Tibial nerve (tissue), 4 donors: ENCODE measurements at regions not wholly inside any gene's neighbourhood (a gene's known extent, or its start where the extent isn't known, plus 50 kb on each side); places are given as distances from the start of the nearest gene placed in this dataset.

Experiments used
- DNase-seq, 2 donors: peaks; one replicate each; pipeline ENCODE4 v3.0.0-alpha.2; 2019; ENCODE audit warnings: low spot score in 2 of 2
- H3K27ac ChIP-seq, 4 donors: fragments of 200-600 bp; sonication (generic) in 3 of 4; one replicate each; pipeline ENCODE4 v1.5.1; 2017 to 2019; ENCODE audit warnings: mild to moderate bottlenecking in 1 of 4
- H3K27me3 ChIP-seq, 2 donors: fragments of 200-600 bp; sonication (generic) in 1 of 2; one replicate each; pipeline versions ENCODE4 v1.5.1 to v1.6.0; 2017 to 2019
- H3K36me3 ChIP-seq, 3 donors: fragments of 200-600 bp; sonication (generic); one replicate each; pipeline ENCODE4 v1.5.1; 2018 to 2019
- H3K4me1 ChIP-seq, 4 donors: fragments of 200-600 bp; sonication (generic) in 3 of 4; one replicate each; pipeline ENCODE4 v1.5.1; 2017 to 2019
- H3K4me3 ChIP-seq, 4 donors: fragments of 200-600 bp; sonication (generic) in 3 of 4; one replicate each; pipeline ENCODE4 v1.5.1; 2017 to 2019; ENCODE audit warnings: mild to moderate bottlenecking in 1 of 4, moderate library complexity in 1 of 4
- H3K9me3 ChIP-seq, 4 donors: fragments of 200-600 bp; sonication (generic) in 3 of 4; one replicate each; pipeline ENCODE4 v1.5.1; 2017 to 2019
- EP300 ChIP-seq, 2 donors: sonication (generic); formaldehyde crosslinking; IDR thresholded peaks; one replicate each; pipeline ENCODE4 v1.6.1; 2017; ENCODE audit warnings: antibody characterized with exemption in 2 of 2, mild to moderate bottlenecking in 1 of 2
- POLR2A ChIP-seq, 2 donors: fragments of 450-650 bp; IDR thresholded peaks; one replicate each; pipeline ENCODE4 v1.6.1; 2017; ENCODE audit warnings: antibody characterized with exemption in 2 of 2, mild to moderate bottlenecking in 2 of 2, moderate library complexity in 2 of 2
- WGBS, 2 donors: methylation state at CpG; one replicate each; pipeline ENCODE4 v1.1.5; 2018; 5-methylcytosine and 5-hydroxymethylcytosine counted together
- TF ChIP-seq, protein P1 (sequence below), 5 experiments: fragments of 200-600 bp in 3 of 5; fragments of 450-650 bp in 2 of 5; sonication (generic) in 3 of 5; IDR thresholded peaks; one replicate each; pipeline ENCODE4 v1.5.1; 2016 to 2019; ENCODE audit warnings: antibody characterized with exemption in 5 of 5, mild to moderate bottlenecking in 3 of 5, moderate library complexity in 2 of 5

- Histone ChIP-seq H3K27me3 (no peaks in the 10 kb centered on the region), H3K4me1 (no peaks in the 10 kb centered on the region), H3K9me3 (no peaks in the 10 kb centered on the region), H3K27ac (no peak overlapping the region), H3K4me3 (no peak overlapping the region), H3K36me3 (no peaks in the 10 kb centered on the region)
- TF ChIP-seq POLR2A (IDR thresholded peaks at IDR 0.05) (no peak), EP300 (IDR thresholded peaks at IDR 0.05) (no peak)
- TF ChIP-seq, protein P1, sequence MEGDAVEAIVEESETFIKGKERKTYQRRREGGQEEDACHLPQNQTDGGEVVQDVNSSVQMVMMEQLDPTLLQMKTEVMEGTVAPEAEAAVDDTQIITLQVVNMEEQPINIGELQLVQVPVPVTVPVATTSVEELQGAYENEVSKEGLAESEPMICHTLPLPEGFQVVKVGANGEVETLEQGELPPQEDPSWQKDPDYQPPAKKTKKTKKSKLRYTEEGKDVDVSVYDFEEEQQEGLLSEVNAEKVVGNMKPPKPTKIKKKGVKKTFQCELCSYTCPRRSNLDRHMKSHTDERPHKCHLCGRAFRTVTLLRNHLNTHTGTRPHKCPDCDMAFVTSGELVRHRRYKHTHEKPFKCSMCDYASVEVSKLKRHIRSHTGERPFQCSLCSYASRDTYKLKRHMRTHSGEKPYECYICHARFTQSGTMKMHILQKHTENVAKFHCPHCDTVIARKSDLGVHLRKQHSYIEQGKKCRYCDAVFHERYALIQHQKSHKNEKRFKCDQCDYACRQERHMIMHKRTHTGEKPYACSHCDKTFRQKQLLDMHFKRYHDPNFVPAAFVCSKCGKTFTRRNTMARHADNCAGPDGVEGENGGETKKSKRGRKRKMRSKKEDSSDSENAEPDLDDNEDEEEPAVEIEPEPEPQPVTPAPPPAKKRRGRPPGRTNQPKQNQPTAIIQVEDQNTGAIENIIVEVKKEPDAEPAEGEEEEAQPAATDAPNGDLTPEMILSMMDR (IDR thresholded peaks at IDR 0.05) = no peak
- no peak for DNase-seq
- WGBS, 2 donors = 70 to 80% methylated on average over 3 of the region's 3 CpGs
Measured at GRCh38 chr9:85151162-85151561, 481.6 kb downstream of the NTRK2 start.

GRCh38 chr9:85147046-85147640 is 477.6 kb downstream of the NTRK2 start:
- H3K27ac ChIP-seq = no peak overlapping the region
- WGBS, 2 donors = 77 to 81% methylated on average over 4 of the region's 4 CpGs
- TF ChIP-seq, protein P1 (IDR thresholded peaks at IDR 0.05) = no peak
- TF ChIP-seq EP300 (IDR thresholded peaks at IDR 0.05) (no peak), POLR2A (IDR thresholded peaks at IDR 0.05) (no peak)
- peaks cover 0 to 10% (median 3%) of the 10 kb centered on the region in 4 donors for H3K4me1 ChIP-seq
- no peak for DNase-seq
- no peaks in the 10 kb centered on the region for H3K36me3 ChIP-seq
- no peak overlapping the region for H3K4me3 ChIP-seq
- no peaks in the 10 kb centered on the region for H3K27me3 ChIP-seq
- no peaks in the 10 kb centered on the region for H3K9me3 ChIP-seq

DNA sequence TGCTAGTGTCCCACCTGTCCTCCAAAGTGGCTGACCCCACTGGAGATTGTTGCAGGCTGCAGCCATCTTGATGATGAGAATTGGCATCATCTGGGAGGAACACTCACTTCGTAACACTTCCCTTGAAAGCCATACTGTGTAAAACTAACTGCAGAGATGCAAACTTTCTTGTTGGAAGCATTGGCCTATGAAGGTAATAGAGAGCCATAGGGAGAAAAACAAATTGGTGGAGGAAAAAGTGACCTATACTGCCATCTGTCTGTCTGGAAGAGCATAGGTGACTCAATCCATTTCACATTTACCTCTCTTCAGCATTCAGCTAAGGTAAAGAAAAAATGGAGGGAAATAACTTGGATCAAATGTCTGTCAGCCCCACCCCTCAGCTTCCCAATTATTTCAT is 473.4 kb downstream of the NTRK2 start:
- Histone ChIP-seq H3K27ac (peak overlapping the region in 3 of 4 donors; percentile 20 to 60 (median 38)), H3K4me1 (peaks cover 0 to 11% (median 3%) of the 10 kb centered on the region in 4 donors), H3K4me3 (no peak overlapping the region), H3K36me3 (no peaks in the 10 kb centered on the region), H3K9me3 (no peaks in the 10 kb centered on the region), H3K27me3 (no peaks in the 10 kb centered on the region)
- WGBS, 2 donors = 43 to 64% methylated on average over 1 of the region's 1 CpG
- TF ChIP-seq EP300 (IDR thresholded peaks at IDR 0.05) (no peak), POLR2A (IDR thresholded peaks at IDR 0.05) (no peak)
- TF ChIP-seq, protein P1 (IDR thresholded peaks at IDR 0.05) = peak; percentile 43 to 72 (median 56)
- no peak for DNase-seq

GRCh38 chr9:85142496-85142911 is 473.0 kb downstream of the NTRK2 start:
- TF ChIP-seq, protein P1 (IDR thresholded peaks at IDR 0.05) = no peak
- peak in 1 of 2 donors; percentile 76 for TF ChIP-seq EP300 (IDR thresholded peaks at IDR 0.05)

DNA sequence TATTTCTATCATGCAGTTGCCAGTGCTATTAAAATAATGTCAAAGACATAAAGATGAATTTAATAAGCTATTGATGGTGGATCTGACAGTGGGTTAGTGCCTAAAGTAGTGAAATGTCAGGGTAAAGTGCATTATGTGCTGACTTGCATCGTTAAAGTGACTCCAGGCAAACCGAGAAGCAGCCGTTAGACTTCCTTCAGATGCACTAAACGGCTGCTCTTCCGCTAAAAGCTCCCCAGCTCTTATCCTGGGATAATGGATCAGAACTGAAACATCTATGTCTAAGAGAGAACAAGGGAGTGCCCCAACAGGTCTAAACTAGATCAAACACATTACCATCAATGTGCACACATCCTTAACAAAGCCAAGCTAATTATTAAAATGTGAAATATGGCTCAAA is 468.2 kb downstream of the NTRK2 start:
- WGBS, 2 donors = 82 to 83% methylated on average over 5 of the region's 5 CpGs
- DNase-seq = no peak
- peaks cover 0 to 4% (median 0%) of the 10 kb centered on the region in 4 donors for H3K9me3 ChIP-seq
- H3K27ac ChIP-seq = no peak overlapping the region
- peaks cover 0 to 6% (median 3%) of the 10 kb centered on the region in 4 donors for H3K4me1 ChIP-seq
- H3K36me3 ChIP-seq = no peaks in the 10 kb centered on the region
- H3K27me3 ChIP-seq = no peaks in the 10 kb centered on the region
- H3K4me3 ChIP-seq = no peak overlapping the region
- TF ChIP-seq EP300 (IDR thresholded peaks at IDR 0.05) (no peak), POLR2A (IDR thresholded peaks at IDR 0.05) (no peak)
- TF ChIP-seq, protein P1 (IDR thresholded peaks at IDR 0.05) = no peak

More at GRCh38 chr9:85142496-85142911, 473.0 kb downstream of the NTRK2 start:
- no peaks in the 10 kb centered on the region for H3K36me3 ChIP-seq
- no peaks in the 10 kb centered on the region for H3K9me3 ChIP-seq
- WGBS, 2 donors = 21 to 37% methylated on average over 4 of the region's 4 CpGs
- H3K27ac ChIP-seq = peak overlapping the region in 3 of 4 donors; percentile 20 to 60 (median 38)
- no peaks in the 10 kb centered on the region for H3K27me3 ChIP-seq
- peaks cover 0 to 11% (median 3%) of the 10 kb centered on the region in 4 donors for H3K4me1 ChIP-seq
- DNase-seq = peak; percentile 39 to 42
- H3K4me3 ChIP-seq = no peak overlapping the region
